Subcutaneous abdominal adipose tissue (tissue), 5 donors: ENCODE measurements at regions not wholly inside any gene's neighbourhood (a gene's known extent, or its start where the extent isn't known, plus 50 kb on each side); places are given as distances from the start of the nearest gene placed in this dataset.

Source experiments
- H3K27ac ChIP-seq: one replicate; pipeline ENCODE4 v1.7.0; 2013; ENCODE audit warnings: low read depth, mild to moderate bottlenecking, inconsistent platforms, low read length, moderate library complexity
- H3K27me3 ChIP-seq, 5 donors: one replicate each; pipeline ENCODE4 v1.7.0; 2013; ENCODE audit warnings: low read length in 5 of 5, inconsistent platforms in 1 of 5; ENCODE audit not compliant: control insufficient read depth in 5 of 5, insufficient read depth in 4 of 5
- H3K36me3 ChIP-seq, 5 donors: one replicate each; pipeline ENCODE4 v1.7.0; 2013; ENCODE audit warnings: low read length in 5 of 5; ENCODE audit not compliant: control insufficient read depth in 5 of 5, insufficient read depth in 5 of 5
- H3K4me1 ChIP-seq, 5 donors: one replicate each; pipeline ENCODE4 v1.7.0; 2013; ENCODE audit warnings: low read length in 5 of 5, mild to moderate bottlenecking in 3 of 5, moderate library complexity in 1 of 5; ENCODE audit not compliant: control insufficient read depth in 5 of 5, insufficient read depth in 5 of 5
- H3K4me3 ChIP-seq, 5 donors: one replicate each; pipeline ENCODE4 v1.7.0; 2013; ENCODE audit warnings: low read length in 5 of 5, low read depth in 1 of 5
- H3K9ac ChIP-seq, 5 donors: one replicate each; pipeline ENCODE4 v1.7.0; 2013; ENCODE audit warnings: low read length in 5 of 5, mild to moderate bottlenecking in 4 of 5, moderate library complexity in 3 of 5
- H3K9me3 ChIP-seq, 5 donors: one replicate each; pipeline ENCODE4 v1.7.0; 2013; ENCODE audit warnings: low read length in 5 of 5; ENCODE audit not compliant: control insufficient read depth in 5 of 5
- donor health status: healthy.
- donor health status: healthy.
- donor health status: healthy.
- donor health status: healthy.
- donor health status: healthy.

DNA sequence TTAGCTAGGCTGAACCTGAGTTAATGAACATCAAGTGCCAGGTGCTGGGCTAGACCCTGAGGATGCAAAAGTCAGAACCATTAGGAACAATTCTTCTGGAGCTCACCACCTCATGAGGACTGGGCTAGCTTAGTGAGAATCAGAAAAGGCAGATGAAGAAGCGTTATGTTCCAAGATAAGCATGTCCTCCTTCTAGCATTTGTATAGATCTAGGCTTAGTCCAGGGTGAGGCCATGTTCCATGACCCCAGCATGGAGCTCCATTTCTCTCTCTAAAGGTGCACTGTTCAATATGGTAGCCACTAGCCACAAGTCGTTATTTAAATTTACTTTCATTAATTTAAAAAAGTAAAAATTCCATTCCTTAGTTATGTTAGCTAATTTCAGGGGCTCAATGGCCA lies 365.3 kb upstream of the CCL2 start:
- H3K36me3 ChIP-seq = no peaks in the 10 kb centered on the region
- H3K4me1 ChIP-seq = no peaks in the 10 kb centered on the region
- no peak overlapping the region for H3K9ac ChIP-seq
- no peaks in the 10 kb centered on the region for H3K9me3 ChIP-seq
- H3K27me3 ChIP-seq = peaks cover 0 to 7% (median 4%) of the 10 kb centered on the region in 5 donors
- H3K4me3 ChIP-seq = no peak overlapping the region
- no peak overlapping the region for H3K27ac ChIP-seq

DNA sequence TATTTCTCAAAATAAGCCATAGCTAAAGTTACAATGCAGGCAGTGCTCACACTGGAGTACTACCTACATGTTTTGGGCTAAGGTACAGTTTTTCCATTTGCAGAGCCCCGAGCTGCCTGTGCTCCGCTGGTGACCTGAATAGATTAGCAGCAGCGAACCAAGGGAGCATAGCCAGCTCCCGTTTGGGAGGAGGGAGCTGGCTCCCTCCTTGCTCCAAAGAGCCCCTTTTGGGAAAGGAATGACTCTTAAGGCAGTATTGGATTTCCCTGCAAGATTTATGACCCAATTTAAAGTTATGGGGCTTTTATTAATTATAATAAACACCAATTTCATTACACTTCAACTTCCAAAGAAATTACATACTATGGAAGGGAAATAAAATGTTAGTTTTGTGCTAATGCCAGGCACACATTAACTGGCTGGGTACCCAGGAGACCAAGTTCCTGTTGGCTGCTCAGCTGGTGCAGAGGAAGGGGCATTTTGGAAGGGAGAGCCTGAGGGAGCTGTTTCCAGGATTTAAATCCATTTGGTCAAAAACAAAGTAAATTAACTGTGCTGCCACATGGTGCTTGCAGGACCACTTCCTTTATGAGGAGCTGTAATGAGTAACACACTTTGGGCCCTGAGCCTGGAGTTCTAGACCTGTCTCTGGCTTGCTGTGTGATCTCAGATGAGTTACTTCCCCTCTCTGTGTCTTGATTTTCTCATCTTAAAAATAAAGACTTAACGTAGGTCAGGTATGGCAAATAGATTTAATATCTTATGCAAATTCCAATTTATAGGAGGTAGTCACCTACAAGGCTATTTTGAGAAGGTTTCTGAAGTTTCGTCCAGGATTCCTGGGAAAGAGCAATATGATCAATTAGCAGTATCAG lies 362.1 kb upstream of the CCL2 start:
- peaks cover 0 to 6% (median 3%) of the 10 kb centered on the region in 5 donors for H3K27me3 ChIP-seq
- no peak overlapping the region for H3K4me3 ChIP-seq
- H3K9ac ChIP-seq = no peak overlapping the region
- peaks cover 0 to 4% (median 0%) of the 10 kb centered on the region in 5 donors for H3K9me3 ChIP-seq
- no peaks in the 10 kb centered on the region for H3K4me1 ChIP-seq
- no peak overlapping the region for H3K27ac ChIP-seq
- no peaks in the 10 kb centered on the region for H3K36me3 ChIP-seq

DNA sequence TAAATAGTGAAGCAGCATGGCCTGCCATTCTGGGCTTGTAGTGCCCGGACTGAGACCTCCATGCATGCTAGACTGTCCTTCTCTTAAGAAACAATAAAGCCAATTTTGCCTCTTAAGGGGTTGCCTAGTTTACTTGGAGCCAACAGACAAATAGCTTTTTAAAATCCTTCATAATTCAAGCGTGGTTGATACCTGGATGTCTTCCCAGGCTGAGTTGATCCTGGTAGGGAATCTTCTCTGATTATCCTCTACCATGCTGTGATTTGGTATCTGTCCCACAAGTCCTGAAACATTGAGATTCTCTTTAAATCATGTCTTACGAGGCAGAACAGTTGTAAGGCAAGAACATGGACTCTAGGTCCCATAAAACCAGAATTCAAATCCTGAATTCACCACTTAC lies 359.6 kb upstream of the CCL2 start:
- Histone ChIP-seq H3K36me3 (no peaks in the 10 kb centered on the region), H3K27me3 (peaks cover 0 to 6% (median 2%) of the 10 kb centered on the region in 5 donors), H3K9me3 (peaks cover 0 to 4% (median 0%) of the 10 kb centered on the region in 5 donors), H3K4me3 (no peak overlapping the region), H3K9ac (no peak overlapping the region), H3K27ac (no peak overlapping the region), H3K4me1 (no peaks in the 10 kb centered on the region)

DNA sequence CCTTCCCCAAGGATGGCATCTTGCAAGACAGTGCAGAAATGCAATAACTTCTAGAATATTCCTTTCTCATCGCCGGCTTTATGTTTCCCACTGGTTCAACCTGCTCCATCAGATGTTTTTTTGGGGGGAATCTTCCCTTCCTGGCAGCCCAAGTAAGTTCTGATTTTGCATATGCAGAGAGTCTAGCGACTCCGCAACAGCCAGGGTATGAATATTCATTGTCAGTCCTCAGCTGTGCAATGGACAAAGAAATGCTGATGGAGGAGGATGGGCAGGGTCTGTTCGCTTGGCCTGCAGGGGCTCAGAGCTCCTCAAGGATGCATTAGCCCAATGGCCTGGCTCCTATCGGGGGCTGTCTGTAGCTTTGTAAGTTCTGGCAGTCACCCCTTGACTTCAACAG lies 358.8 kb upstream of the CCL2 start:
- Histone ChIP-seq H3K36me3 (no peaks in the 10 kb centered on the region), H3K4me1 (no peaks in the 10 kb centered on the region), H3K9me3 (peaks cover 0 to 4% (median 0%) of the 10 kb centered on the region in 5 donors), H3K27me3 (peaks cover 2 to 12% (median 4%) of the 10 kb centered on the region in 5 donors), H3K9ac (no peak overlapping the region), H3K27ac (no peak overlapping the region), H3K4me3 (no peak overlapping the region)

DNA sequence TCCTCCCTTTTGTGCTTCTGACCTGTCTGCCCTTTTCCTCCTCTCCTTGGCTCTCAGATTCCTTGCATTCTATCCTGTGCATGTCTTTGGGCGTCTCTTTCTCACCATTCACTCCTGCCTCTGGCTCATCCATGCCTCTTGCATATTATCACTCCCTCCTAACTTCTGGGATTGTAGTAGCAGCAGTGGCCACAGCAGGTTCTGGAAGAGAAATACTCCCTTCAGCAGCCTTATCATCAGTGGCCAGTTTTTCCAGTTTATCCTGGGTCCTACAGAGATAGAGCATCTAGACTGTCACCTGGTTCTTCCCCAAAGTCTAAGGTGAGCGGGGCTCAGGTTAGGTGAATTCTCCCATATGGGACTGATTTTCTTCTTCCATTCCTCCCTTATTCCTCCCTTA lies 354.0 kb upstream of the CCL2 start:
- Histone ChIP-seq H3K27ac (no peak overlapping the region), H3K9ac (no peak overlapping the region), H3K36me3 (no peaks in the 10 kb centered on the region), H3K4me1 (no peaks in the 10 kb centered on the region), H3K27me3 (peaks cover 0 to 12% (median 4%) of the 10 kb centered on the region in 5 donors), H3K4me3 (no peak overlapping the region), H3K9me3 (peaks cover 0 to 4% (median 0%) of the 10 kb centered on the region in 5 donors)

DNA sequence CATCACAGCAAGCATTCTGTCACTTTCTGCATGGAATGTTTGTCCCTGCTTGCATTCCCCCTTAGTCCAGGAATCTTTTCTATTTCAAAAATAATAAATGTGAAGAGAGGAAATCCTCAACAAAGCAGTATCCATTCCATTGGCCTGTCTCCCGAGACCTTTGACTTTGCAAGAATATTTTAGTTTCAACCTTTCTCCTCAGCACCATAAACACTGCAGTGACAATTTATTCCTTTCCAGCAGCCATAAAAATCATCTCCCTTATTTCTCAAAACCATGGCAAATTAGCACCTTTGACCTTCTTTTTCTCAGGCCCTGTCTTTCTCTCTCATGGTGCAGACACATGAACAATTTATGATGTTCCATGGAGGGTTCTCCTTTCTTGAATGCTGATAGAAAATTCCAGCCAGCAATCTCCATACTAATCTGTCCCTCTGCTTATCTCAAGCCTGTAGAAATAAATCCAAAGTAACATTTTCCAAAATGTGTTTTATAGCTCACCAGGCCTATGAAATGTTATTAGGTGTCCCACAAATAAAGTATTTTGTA lies 352.1 kb upstream of the CCL2 start:
- no peak overlapping the region for H3K4me3 ChIP-seq
- H3K4me1 ChIP-seq = no peaks in the 10 kb centered on the region
- H3K36me3 ChIP-seq = no peaks in the 10 kb centered on the region
- no peaks in the 10 kb centered on the region for H3K9me3 ChIP-seq
- peaks cover 0 to 9% (median 6%) of the 10 kb centered on the region in 5 donors for H3K27me3 ChIP-seq
- H3K9ac ChIP-seq = no peak overlapping the region
- H3K27ac ChIP-seq = no peak overlapping the region

DNA sequence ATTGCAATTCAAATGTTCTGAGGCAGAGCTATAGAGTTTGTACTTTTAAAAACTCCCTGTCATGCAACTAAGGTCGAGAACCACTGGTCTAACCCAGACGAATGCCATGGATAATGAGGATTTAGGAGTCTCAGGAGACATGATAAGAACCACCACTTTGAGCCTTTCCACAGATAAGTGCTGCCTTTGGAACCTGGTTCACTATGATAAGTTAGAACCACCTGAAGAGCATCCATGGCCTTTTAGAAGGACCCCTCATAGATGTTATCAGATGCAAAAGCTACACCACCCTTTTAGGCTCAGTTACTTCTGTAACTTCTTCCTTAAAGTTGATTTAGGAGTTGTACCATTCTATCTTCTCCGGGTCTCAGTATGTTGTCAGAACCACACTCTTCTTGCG lies 350.6 kb upstream of the CCL2 start:
- no peaks in the 10 kb centered on the region for H3K4me1 ChIP-seq
- H3K4me3 ChIP-seq = no peak overlapping the region
- peaks cover 0 to 9% (median 6%) of the 10 kb centered on the region in 5 donors for H3K27me3 ChIP-seq
- H3K36me3 ChIP-seq = no peaks in the 10 kb centered on the region
- H3K9me3 ChIP-seq = no peaks in the 10 kb centered on the region
- no peak overlapping the region for H3K9ac ChIP-seq
- no peak overlapping the region for H3K27ac ChIP-seq

DNA sequence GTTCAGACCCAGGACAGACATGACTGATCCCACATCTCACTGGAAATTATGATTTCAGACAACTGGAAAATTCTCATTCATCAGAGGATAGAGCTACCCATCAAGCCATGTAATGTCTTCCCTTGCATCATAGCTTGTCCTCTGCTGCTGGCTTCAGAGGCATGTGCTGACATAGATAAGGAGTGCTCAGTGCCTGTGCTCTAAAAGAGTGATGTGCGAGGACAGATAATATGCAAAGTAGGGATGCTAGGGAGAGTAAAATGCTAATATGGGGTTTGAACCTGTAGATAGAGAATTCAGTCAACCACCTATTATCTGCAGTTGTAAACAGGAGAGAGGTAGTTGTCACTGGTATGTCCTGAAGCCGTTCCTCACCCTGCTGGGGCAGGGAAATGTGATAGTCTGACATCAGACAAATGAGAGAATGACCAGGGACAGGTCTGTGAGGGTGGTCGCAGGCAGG lies 349.7 kb upstream of the CCL2 start:
- no peaks in the 10 kb centered on the region for H3K9me3 ChIP-seq
- no peak overlapping the region for H3K4me3 ChIP-seq
- no peak overlapping the region for H3K9ac ChIP-seq
- H3K27me3 ChIP-seq = peaks cover 0 to 9% (median 6%) of the 10 kb centered on the region in 5 donors
- H3K27ac ChIP-seq = no peak overlapping the region
- no peaks in the 10 kb centered on the region for H3K36me3 ChIP-seq
- H3K4me1 ChIP-seq = no peaks in the 10 kb centered on the region

DNA sequence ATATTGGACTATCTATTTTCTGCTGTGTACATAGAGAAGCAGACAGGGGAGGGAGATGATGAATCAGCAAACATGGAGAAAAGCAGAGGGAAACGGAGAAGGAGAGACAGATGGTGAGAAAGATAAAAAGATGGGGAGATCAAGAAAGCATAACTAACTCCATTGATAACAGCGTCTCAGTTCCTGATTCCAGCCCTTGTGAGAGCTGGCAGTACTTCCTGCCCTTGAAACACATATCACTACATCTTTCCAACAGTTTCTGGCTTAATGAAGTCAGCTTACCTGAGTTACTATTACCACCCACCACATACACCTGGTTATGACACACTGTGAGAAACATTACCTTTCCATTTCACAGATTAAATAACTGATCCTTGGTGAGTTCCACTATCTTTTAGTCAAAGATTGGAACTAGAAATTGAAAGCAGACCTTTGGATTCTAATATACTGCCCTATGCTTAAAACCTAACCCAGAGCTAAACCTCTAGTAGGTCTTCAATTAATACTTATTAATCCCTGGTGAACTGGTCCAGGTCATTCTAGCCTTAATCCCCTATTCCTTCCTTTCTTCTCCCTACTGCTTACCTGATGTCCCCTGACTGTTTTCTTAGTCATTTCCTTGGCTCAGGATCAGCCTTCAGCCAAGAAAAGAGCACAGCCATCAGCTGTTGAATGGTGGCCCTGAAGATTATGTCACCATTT lies 346.6 kb upstream of the CCL2 start:
- Histone ChIP-seq H3K27me3 (peaks cover 0 to 5% (median 0%) of the 10 kb centered on the region in 5 donors), H3K27ac (no peak overlapping the region), H3K9ac (no peak overlapping the region)

More for the DNA sequence above, 346.6 kb upstream of the CCL2 start:
- Histone ChIP-seq H3K36me3 (no peaks in the 10 kb centered on the region), H3K9me3 (no peaks in the 10 kb centered on the region), H3K4me3 (no peak overlapping the region), H3K4me1 (no peaks in the 10 kb centered on the region)
